CD4-positive, alpha-beta T cell treated with Interleukin-2 at 100 ng/mL for 4 hours (primary cell): ENCODE measurements at regions not wholly inside any gene's neighbourhood (a gene's known extent, or its start where the extent isn't known, plus 50 kb on each side); places are given as distances from the start of the nearest gene placed in this dataset.
"Not testable (repeated sequence)": the region's sequence is repeated elsewhere in the genome, so short reads cannot be mapped to it uniquely, and the experiment has no call there.

Experiments used
- DNase-seq: peaks from one replicate; pipeline ENCODE4 v3.0.0-alpha.2; 2020; ENCODE audit warnings: low spot score

GRCh38 chr15:91622235-91622634 is 231.3 kb upstream of the SLCO3A1 start:
- DNase-seq: no peak

GRCh38 chr15:91622711-91623342 is 230.7 kb upstream of the SLCO3A1 start:
- DNase-seq: no peak

GRCh38 chr15:91624353-91624968 is 229.0 kb upstream of the SLCO3A1 start:
- DNase-seq: no peak

GRCh38 chr15:91625506-91625905 is 228.0 kb upstream of the SLCO3A1 start:
- DNase-seq: no peak

- no peak for DNase-seq
Measured at GRCh38 chr15:91627473-91628278, 225.8 kb upstream of the SLCO3A1 start.

GRCh38 chr15:91630090-91630489 is 223.4 kb upstream of the SLCO3A1 start:
- no peak for DNase-seq

- DNase-seq: no peak
Measured at GRCh38 chr15:91632176-91632575, 221.3 kb upstream of the SLCO3A1 start.

- DNase-seq: no peak
Measured at GRCh38 chr15:91632981-91633380, 220.5 kb upstream of the SLCO3A1 start.

- no peak for DNase-seq
Measured at GRCh38 chr15:91634179-91634578, 219.3 kb upstream of the SLCO3A1 start.

- DNase-seq: no peak
Measured at GRCh38 chr15:91635080-91635479, 218.4 kb upstream of the SLCO3A1 start.

GRCh38 chr15:91635641-91636040 is 217.9 kb upstream of the SLCO3A1 start:
- no peak for DNase-seq

- DNase-seq: no peak
Measured at GRCh38 chr15:91649016-91649415, 204.5 kb upstream of the SLCO3A1 start.

- DNase-seq: no peak
Measured at GRCh38 chr15:91649831-91650321, 203.6 kb upstream of the SLCO3A1 start.

- DNase-seq: no peak
Measured at GRCh38 chr15:91651251-91651650, 202.3 kb upstream of the SLCO3A1 start.

- no peak for DNase-seq
Measured at GRCh38 chr15:91652610-91653207, 200.8 kb upstream of the SLCO3A1 start.

GRCh38 chr15:91655563-91656290 is 197.8 kb upstream of the SLCO3A1 start:
- not testable (repeated sequence) for DNase-seq

GRCh38 chr15:91660174-91660649 is 193.3 kb upstream of the SLCO3A1 start:
- DNase-seq: no peak

- DNase-seq: no peak
Measured at GRCh38 chr15:91664224-91664836, 189.2 kb upstream of the SLCO3A1 start.

- DNase-seq: no peak
Measured at GRCh38 chr15:91665212-91665611, 188.3 kb upstream of the SLCO3A1 start.

- no peak for DNase-seq
Measured at GRCh38 chr15:91668370-91668769, 185.1 kb upstream of the SLCO3A1 start.

- no peak for DNase-seq
Measured at GRCh38 chr15:91670108-91670507, 183.4 kb upstream of the SLCO3A1 start.
